GM12878 (cell line): ENCODE measurements at regions not wholly inside any gene's neighbourhood (a gene's known extent, or its start where the extent isn't known, plus 50 kb on each side); places are given as distances from the start of the nearest gene placed in this dataset.

Source experiments
- ATAC-seq: fragments of 200-7000 bp; cut with Tn5 transposase; 3 replicates; pipeline ENCODE4 v1.9.1; 2020; ENCODE audit warnings: mild to moderate bottlenecking, moderate library complexity
- BruUV-seq: library from RNA; stranded (reverse); fragments of 400-500 nt; replicated peaks from 2 replicates; lab custom pipeline; 2021; lab: Mats Ljungman, UMichigan
- CTCF ChIA-PET: fragments of 300-600 bp; sonication (Branson Sonifier 250); formaldehyde crosslinking; extraction: SDS; loops from one replicate; lab custom pipeline; 2021; ENCODE audit warnings: inconsistent platforms; lab: Yijun Ruan, JAX
- POLR2A ChIA-PET: fragments of 350-600 bp; formaldehyde crosslinking; extraction: SDS; loops from one replicate; lab custom pipeline; 2021; ENCODE audit warnings: inconsistent platforms; lab: Charles Lee
- RAD21 ChIA-PET: fragments of 300-600 bp; sonication (Branson Sonifier 250); formaldehyde crosslinking; loops from one replicate; lab custom pipeline; 2023; ENCODE audit warnings: antibody characterized with exemption; ENCODE audit not compliant: unreplicated experiment; lab: Charles Lee
- SMC1A ChIA-PET: fragments of 300-600 bp; sonication (Branson Sonifier 250); formaldehyde crosslinking; loops from one replicate; lab custom pipeline; 2023; ENCODE audit not compliant: unreplicated experiment, uncharacterized antibody; lab: Charles Lee
- DNase-seq: peaks from one replicate; pipeline ENCODE4 v3.0.0-alpha.2; 2011; ENCODE audit warnings: low read depth, low spot score
- FAIRE-seq: peaks from 3 replicates; lab custom pipeline; 2011; peaks lifted over from hg19 to GRCh38; lab: Jason Lieb, UNC
- H2AFZ ChIP-seq: 2 replicates; pipeline ENCODE4 v1.6.0; 2011; ENCODE audit warnings: low read depth, low read length, control low read depth; ENCODE audit not compliant: control insufficient read depth
- H3K27ac ChIP-seq: 2 replicates; pipeline ENCODE4 v1.5.1; 2011; ENCODE audit warnings: control low read depth; ENCODE audit not compliant: control insufficient read depth, insufficient read depth
- H3K27me3 ChIP-seq, 2 experiments: replicated peaks in 1 of 2; 2 replicates each; pipeline versions ENCODE4 v1.6.0 to v1.6.1; 2011; ENCODE audit warnings: low read length in 1 of 2; ENCODE audit not compliant: control insufficient read depth in 2 of 2, insufficient read depth in 2 of 2
- H3K36me3 ChIP-seq, 2 experiments: 2 replicates each; pipeline ENCODE4 v1.5.1; 2011; ENCODE audit warnings: low read length in 1 of 2; ENCODE audit not compliant: control insufficient read depth in 2 of 2, insufficient read depth in 2 of 2
- H3K4me1 ChIP-seq: 2 replicates; pipeline ENCODE4 v1.6.1; 2011; ENCODE audit warnings: mild to moderate bottlenecking, low read length, moderate library complexity, mixed read lengths; ENCODE audit not compliant: control insufficient read depth, insufficient read depth
- H3K4me2 ChIP-seq: 2 replicates; pipeline ENCODE4 v1.6.0; 2011; ENCODE audit warnings: control low read depth; ENCODE audit not compliant: control insufficient read depth, insufficient read depth
- H3K4me3 ChIP-seq: fragments of 200-600 bp; sonication (generic); 2 replicates; pipeline ENCODE4 v1.5.1; 2016
- H3K79me2 ChIP-seq: 2 replicates; pipeline ENCODE4 v1.6.0; 2011; ENCODE audit warnings: low read length; ENCODE audit not compliant: control insufficient read depth, insufficient read depth
- H3K9ac ChIP-seq: 2 replicates; pipeline ENCODE4 v1.8.0; 2011; ENCODE audit warnings: low read length, control low read depth, mixed read lengths; ENCODE audit not compliant: control insufficient read depth, insufficient read depth
- H3K9me3 ChIP-seq: replicated peaks from 3 replicates; pipeline ENCODE4 v1.5.1; 2011; ENCODE audit warnings: mild to moderate bottlenecking, low read length; ENCODE audit not compliant: control insufficient read depth, insufficient read depth
- H4K20me1 ChIP-seq: 2 replicates; pipeline ENCODE4 v1.6.0; 2011; ENCODE audit not compliant: control insufficient read depth, insufficient read depth
- CHD1 ChIP-seq: IDR thresholded peaks from 2 replicates; pipeline ENCODE4 v1.6.1; 2012; ENCODE audit warnings: low read depth, low read length, improper control_type of control experiment
- CTCF ChIP-seq, 3 experiments: IDR thresholded peaks in 2 of 3; conservative IDR thresholded peaks in 1 of 3; 2 replicates each; pipeline ENCODE4 v1.5.1; 2011; ENCODE audit warnings: low read depth in 3 of 3, low read length in 3 of 3, mild to moderate bottlenecking in 3 of 3, control low read depth in 2 of 3, moderate library complexity in 2 of 3, inconsistent platforms in 1 of 3, mixed read lengths in 1 of 3; ENCODE audit not compliant: control insufficient read depth in 2 of 3, insufficient read depth in 1 of 3; ENCODE audit errors: extremely low read depth in 1 of 3
- LARP7 ChIP-seq: fragments of 450-650 bp; IDR thresholded peaks from 2 replicates; pipeline ENCODE4 v1.6.1; 2017; ENCODE audit warnings: mild to moderate bottlenecking
- PAX8 ChIP-seq: fragments of 450-650 bp; IDR thresholded peaks from 2 replicates; pipeline ENCODE4 v1.6.1; 2017; ENCODE audit warnings: mild to moderate bottlenecking, moderate library complexity
- SP1 ChIP-seq: IDR thresholded peaks from one replicate; pipeline ENCODE4 v1.6.1; 2011; ENCODE audit warnings: low read depth, low read length
- TCF12 ChIP-seq: IDR thresholded peaks from 2 replicates; pipeline ENCODE4 v1.6.1; 2011; ENCODE audit warnings: low read depth, mild to moderate bottlenecking, low read length
- USF1 ChIP-seq: IDR thresholded peaks from 2 replicates; pipeline ENCODE4 v1.6.1; 2011; ENCODE audit warnings: borderline replicate concordance, low read depth, mild to moderate bottlenecking, moderate library complexity, mixed read lengths, low read length; ENCODE audit not compliant: insufficient read depth; ENCODE audit errors: extremely low read length
- WGBS: methylation state at CpG from one replicate; pipeline ENCODE4 v1.1.6; 2016; ENCODE audit warnings: low lambda C conversion rate; ENCODE audit not compliant: insufficient replicate concordance, insufficient coverage; ENCODE audit errors: missing lambda C conversion rate; 5-methylcytosine and 5-hydroxymethylcytosine counted together
- in situ Hi-C: fragments of 300-500 bp; cut with MboI; formaldehyde crosslinking; loops from 9 replicates; pipeline ENCODE4 v1.14.3; 2018; ENCODE audit warnings: mixed read lengths
- intact Hi-C: fragments of 100-400 bp; cut with micrococcal nuclease; formaldehyde crosslinking; loops from one replicate; pipeline ENCODE4 v1.14.2; 2022; ENCODE audit not compliant: unreplicated experiment

DNA sequence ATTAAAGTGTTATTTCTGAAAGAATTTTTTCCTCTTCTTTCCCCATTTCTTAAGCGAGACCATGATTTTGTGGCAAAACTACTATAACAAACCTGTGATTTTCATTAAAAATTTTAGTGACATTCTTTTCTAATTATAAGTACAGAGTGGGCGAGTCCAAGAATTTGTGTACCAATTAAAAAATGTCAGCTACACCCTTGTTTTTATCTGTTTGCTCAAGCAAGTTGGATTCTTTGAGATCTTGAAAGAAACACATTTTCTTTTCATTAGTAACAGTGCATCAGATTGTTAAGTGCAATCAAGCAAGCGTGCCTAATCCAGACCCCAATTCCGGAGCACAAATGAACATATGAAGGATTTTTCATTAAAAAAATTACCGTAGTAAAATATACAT is 338.8 kb upstream of the DDHD1 start:
- Histone ChIP-seq H3K4me3 (no peak overlapping the region), H2AFZ (no peak overlapping the region), H3K9ac (no peak overlapping the region), H3K27me3 (no peaks in the 10 kb centered on the region), H3K79me2 (no peaks in the 10 kb centered on the region), H4K20me1 (no peaks in the 10 kb centered on the region), H3K4me1 (no peaks in the 10 kb centered on the region), H3K27ac (no peak overlapping the region), H3K9me3 (no peaks in the 10 kb centered on the region), H3K4me2 (no peak overlapping the region), H3K36me3 (no peaks in the 10 kb centered on the region)
- TF ChIP-seq LARP7 (no peak), USF1 (no peak), SP1 (no peak), CTCF (IDR thresholded peaks at IDR 0.05 in 2 of 3, conservative IDR thresholded peaks at IDR 0.05 in 1 of 3; ENCODE audit: control insufficient read depth in 2 of 3, extremely low read depth in 1 of 3, insufficient read depth in 1 of 3, low read depth in 3 of 3, low read length in 3 of 3) (no peak), CHD1 (no peak), TCF12 (no peak), PAX8 (no peak)
- no TSS peak for BruUV-seq
- SMC1A ChIA-PET, result no interaction called here
- in situ Hi-C loops, result no loop called here
- no peak for ATAC-seq
- WGBS, result 15% methylated on average over 5 of the region's 5 CpGs
- CTCF ChIA-PET, result no interaction called here
- DNase-seq, result no peak
- POLR2A ChIA-PET, result no interaction called here
- no peak for FAIRE-seq
- intact Hi-C loops, result no loop called here
- RAD21 ChIA-PET, result interaction anchor here (0.6 kb wide), 1 partner anchor 526 kb away, joined by 4 read pairs; no protein-coding TSS in a partner anchor
